ENCODE measurements at regions not wholly inside any gene's neighbourhood (a gene's known extent, or its start where the extent isn't known, plus 50 kb on each side); places are given as distances from the start of the nearest gene placed in this dataset.
"Not testable (repeated sequence)": the region's sequence is repeated elsewhere in the genome, so short reads cannot be mapped to it uniquely, and the experiment has no call there.

GRCh38 chr6:4350567-4351519 lies 215.5 kb upstream of the ECI2 start:
- DNase-seq (ENCODE audit: low spot score) = no peak

- DNase-seq (ENCODE audit: low spot score) = no peak
These were observed 214.6 kb upstream of the ECI2 start for GRCh38 chr6:4349931-4350330.

- DNase-seq (ENCODE audit: low spot score) = no peak
These were observed 213.9 kb upstream of the ECI2 start for GRCh38 chr6:4349323-4349722.

- no peak for DNase-seq (ENCODE audit: low spot score)
These were observed 213.2 kb upstream of the ECI2 start for GRCh38 chr6:4348462-4349112.

GRCh38 chr6:4347877-4348276 lies 212.5 kb upstream of the ECI2 start:
- no peak for DNase-seq (ENCODE audit: low spot score)

GRCh38 chr6:4346659-4347333 lies 211.4 kb upstream of the ECI2 start:
- no peak for DNase-seq (ENCODE audit: low spot score)

- DNase-seq (ENCODE audit: low spot score) = no peak
These were observed 210.2 kb upstream of the ECI2 start for GRCh38 chr6:4345543-4345942.

GRCh38 chr6:4344317-4344899 lies 209.0 kb upstream of the ECI2 start:
- DNase-seq (ENCODE audit: low spot score) = no peak

- no peak for DNase-seq (ENCODE audit: low spot score)
These were observed 207.2 kb upstream of the ECI2 start for GRCh38 chr6:4342407-4343137.

GRCh38 chr6:4341078-4341797 lies 205.9 kb upstream of the ECI2 start:
- DNase-seq (ENCODE audit: low spot score) = no peak

GRCh38 chr6:4340544-4340943 lies 205.2 kb upstream of the ECI2 start:
- DNase-seq (ENCODE audit: low spot score) = no peak

- DNase-seq (ENCODE audit: low spot score) = no peak
These were observed 203.5 kb upstream of the ECI2 start for GRCh38 chr6:4338884-4339283.

- no peak for DNase-seq (ENCODE audit: low spot score)
These were observed 201.5 kb upstream of the ECI2 start for GRCh38 chr6:4336778-4337442.

- DNase-seq (ENCODE audit: low spot score) = no peak
These were observed 200.7 kb upstream of the ECI2 start for GRCh38 chr6:4336084-4336483.

- not testable (repeated sequence) for DNase-seq (ENCODE audit: low spot score)
These were observed 198.9 kb upstream of the ECI2 start for GRCh38 chr6:4334158-4334740.

- no peak for DNase-seq (ENCODE audit: low spot score)
These were observed 192.5 kb upstream of the ECI2 start for GRCh38 chr6:4327841-4328240.

GRCh38 chr6:4324746-4325145 lies 189.4 kb upstream of the ECI2 start:
- no peak for DNase-seq (ENCODE audit: low spot score)

GRCh38 chr6:4323322-4323721 lies 187.9 kb upstream of the ECI2 start:
- DNase-seq (ENCODE audit: low spot score) = no peak

GRCh38 chr6:4322846-4323309 lies 187.5 kb upstream of the ECI2 start:
- no peak for DNase-seq (ENCODE audit: low spot score)

Measured in hepatic stellate cell (primary cell).